Left lobe of liver (tissue), 2 donors: ENCODE measurements at regions not wholly inside any gene's neighbourhood (a gene's known extent, or its start where the extent isn't known, plus 50 kb on each side); places are given as distances from the start of the nearest gene placed in this dataset.

Experiments used
- ATAC-seq: fragments of 200-7000 bp; cut with Tn5 transposase; one replicate; pipeline ENCODE4 v1.9.1; 2020; ENCODE audit warnings: mild to moderate bottlenecking, moderate library complexity
- DNase-seq: peaks from one replicate; pipeline ENCODE4 v3.0.0-alpha.2; 2020; ENCODE audit warnings: low spot score
- donor health status: DM: no; HTN: no; CAD: no; lungs with moderate emphysema.
- donor health status: DM: no; HTN: yes; CAD: no.

- ATAC-seq (peak; percentile 90), DNase-seq (peak; percentile 78)
These were observed 95.4 kb downstream of the BOD1L2 start for GRCh38 chr18:57242285-57242684.

GRCh38 chr18:57243624-57244179 lies 96.8 kb downstream of the BOD1L2 start:
- DNase-seq (no peak), ATAC-seq (peak; percentile 47)

GRCh38 chr18:57249179-57249578 lies 102.3 kb downstream of the BOD1L2 start:
- DNase-seq (no peak), ATAC-seq (peak; percentile 26)

- ATAC-seq (no peak), DNase-seq (no peak)
These were observed 102.5 kb upstream of the ST8SIA3 start for GRCh38 chr18:57249883-57250282.

- ATAC-seq = peak; percentile 77
- no peak for DNase-seq
These were observed 100.6 kb upstream of the ST8SIA3 start for GRCh38 chr18:57251747-57252146.

- ATAC-seq (no peak), DNase-seq (no peak)
These were observed 98.5 kb upstream of the ST8SIA3 start for GRCh38 chr18:57253903-57254302.

GRCh38 chr18:57258131-57258777 lies 94.1 kb upstream of the ST8SIA3 start:
- DNase-seq (no peak), ATAC-seq (no peak)

- ATAC-seq (no peak), DNase-seq (no peak)
These were observed 84.9 kb upstream of the ST8SIA3 start for GRCh38 chr18:57267368-57267925.

- no peak for DNase-seq
- ATAC-seq = no peak
These were observed 82.6 kb upstream of the ST8SIA3 start for GRCh38 chr18:57269756-57270155.

- no peak for DNase-seq
- no peak for ATAC-seq
These were observed 82.2 kb upstream of the ST8SIA3 start for GRCh38 chr18:57270156-57270555.

- no peak for DNase-seq
These were observed 79.2 kb upstream of the ST8SIA3 start for GRCh38 chr18:57273194-57273593.

GRCh38 chr18:57275111-57275510 lies 77.2 kb upstream of the ST8SIA3 start:
- ATAC-seq (no peak), DNase-seq (no peak)

More at GRCh38 chr18:57273194-57273593, 79.2 kb upstream of the ST8SIA3 start:
- ATAC-seq = peak; percentile 25

- DNase-seq (no peak), ATAC-seq (no peak)
These were observed 75.5 kb upstream of the ST8SIA3 start for GRCh38 chr18:57276829-57277228.

GRCh38 chr18:57278933-57279332 lies 73.4 kb upstream of the ST8SIA3 start:
- no peak for DNase-seq
- no peak for ATAC-seq

GRCh38 chr18:57281519-57281918 lies 70.8 kb upstream of the ST8SIA3 start:
- no peak for DNase-seq
- no peak for ATAC-seq

- ATAC-seq (no peak), DNase-seq (no peak)
These were observed 65.4 kb upstream of the ST8SIA3 start for GRCh38 chr18:57286949-57287348.

GRCh38 chr18:57287766-57288165 lies 64.6 kb upstream of the ST8SIA3 start:
- no peak for DNase-seq
- ATAC-seq = no peak

- no peak for ATAC-seq
- DNase-seq = no peak
These were observed 57.8 kb upstream of the ST8SIA3 start for GRCh38 chr18:57294547-57294946.

GRCh38 chr18:57296336-57296735 lies 56.0 kb upstream of the ST8SIA3 start:
- no peak for DNase-seq

GRCh38 chr18:57297306-57297705 lies 55.1 kb upstream of the ST8SIA3 start:
- DNase-seq = no peak
- ATAC-seq = no peak

More at GRCh38 chr18:57296336-57296735, 56.0 kb upstream of the ST8SIA3 start:
- ATAC-seq = no peak

- no peak for DNase-seq
- ATAC-seq = no peak
These were observed 52.4 kb upstream of the ST8SIA3 start for GRCh38 chr18:57299931-57300330.
